SIG-M5 treated with dmso at 0.1 percent for 504 hours (cell line): ENCODE measurements at regions not wholly inside any gene's neighbourhood (a gene's known extent, or its start where the extent isn't known, plus 50 kb on each side); places are given as distances from the start of the nearest gene placed in this dataset.
"Not testable (repeated sequence)": the region's sequence is repeated elsewhere in the genome, so short reads cannot be mapped to it uniquely, and the experiment has no call there.

Experiments used
- DNase-seq: peaks from one replicate; lab custom pipeline; 2025; ENCODE audit not compliant: unreplicated experiment; lab: John Stamatoyannopoulos, UW

GRCh38 chr18:51448949-51449348, 251.5 kb upstream of the MEX3C start:
- DNase-seq, result no peak

GRCh38 chr18:51453594-51453993, 256.1 kb upstream of the MEX3C start:
- no peak for DNase-seq

- no peak for DNase-seq
These were observed 261.4 kb upstream of the MEX3C start for GRCh38 chr18:51458861-51459260.

- no peak for DNase-seq
These were observed 264.5 kb upstream of the MEX3C start for GRCh38 chr18:51461956-51462355.

GRCh38 chr18:51463483-51464136, 266.1 kb upstream of the MEX3C start:
- no peak for DNase-seq

GRCh38 chr18:51478908-51479307, 281.4 kb upstream of the MEX3C start:
- no peak for DNase-seq

GRCh38 chr18:51479736-51480135, 282.3 kb upstream of the MEX3C start:
- no peak for DNase-seq

GRCh38 chr18:51480407-51481261, 283.2 kb upstream of the MEX3C start:
- DNase-seq, result no peak

- DNase-seq, result no peak
These were observed 289.4 kb upstream of the MEX3C start for GRCh38 chr18:51486735-51487366.

- no peak for DNase-seq
These were observed 292.9 kb upstream of the MEX3C start for GRCh38 chr18:51490417-51490816.

GRCh38 chr18:51490860-51491259, 293.4 kb upstream of the MEX3C start:
- no peak for DNase-seq

GRCh38 chr18:51491678-51492372, 294.3 kb upstream of the MEX3C start:
- no peak for DNase-seq

GRCh38 chr18:51498085-51498855, 300.8 kb upstream of the MEX3C start:
- DNase-seq, result no peak

GRCh38 chr18:51503351-51503750, 305.9 kb upstream of the MEX3C start:
- no peak for DNase-seq

- no peak for DNase-seq
These were observed 309.3 kb upstream of the MEX3C start for GRCh38 chr18:51506811-51507210.

GRCh38 chr18:51508410-51508809, 310.9 kb upstream of the MEX3C start:
- DNase-seq, result not testable (repeated sequence)

- DNase-seq, result no peak
These were observed 312.5 kb upstream of the MEX3C start for GRCh38 chr18:51510020-51510419.

- DNase-seq, result no peak
These were observed 316.0 kb upstream of the MEX3C start for GRCh38 chr18:51513517-51513916.

GRCh38 chr18:51514128-51514527, 316.6 kb upstream of the MEX3C start:
- no peak for DNase-seq

- no peak for DNase-seq
These were observed 319.1 kb upstream of the MEX3C start for GRCh38 chr18:51516478-51517038.
